ENCODE measurements at regions not wholly inside any gene's neighbourhood (a gene's known extent, or its start where the extent isn't known, plus 50 kb on each side); places are given as distances from the start of the nearest gene placed in this dataset.

GRCh38 chr1:93738075-93738622 lies 56.5 kb upstream of the BCAR3 start:
- TF ChIP-seq CTCF (IDR thresholded peaks at IDR 0.05) (no peak), POLR2AphosphoS5 (IDR thresholded peaks at IDR 0.05) (no peak), POLR2A (IDR thresholded peaks at IDR 0.05) (no peak), EP300 (IDR thresholded peaks at IDR 0.05) (no peak)
